Transverse colon (tissue), 4 donors: ENCODE measurements at regions not wholly inside any gene's neighbourhood (a gene's known extent, or its start where the extent isn't known, plus 50 kb on each side); places are given as distances from the start of the nearest gene placed in this dataset.

Source experiments
- CTCF ChIP-seq, 5 experiments: fragments of 200-600 bp in 3 of 5; fragments of 450-650 bp in 2 of 5; sonication (generic) in 3 of 5; IDR thresholded peaks; 1 replicate in 2 of 5; 2 replicates in 3 of 5; pipeline ENCODE4 v1.5.1; 2016 to 2017; ENCODE audit warnings: antibody characterized with exemption in 5 of 5, inconsistent platforms in 3 of 5, mild to moderate bottlenecking in 2 of 5, moderate library complexity in 1 of 5
- EP300 ChIP-seq: sonication (generic); formaldehyde crosslinking; IDR thresholded peaks from one replicate; pipeline ENCODE4 v1.6.1; 2017; ENCODE audit warnings: antibody characterized with exemption, low read depth
- POLR2A ChIP-seq: fragments of 450-650 bp; IDR thresholded peaks from one replicate; pipeline ENCODE4 v1.6.1; 2016; ENCODE audit warnings: antibody characterized with exemption, mild to moderate bottlenecking, moderate library complexity
- POLR2AphosphoS5 ChIP-seq, 3 donors: sonication (generic); formaldehyde crosslinking; IDR thresholded peaks; one replicate each; pipeline ENCODE4 v1.6.1; 2016; ENCODE audit warnings: antibody characterized with exemption in 3 of 3

GRCh38 chr2:172307800-172308199, 119.6 kb upstream of the ITGA6 start:
- TF ChIP-seq POLR2A (no peak), CTCF (IDR thresholded peaks at IDR 0.05) (no peak), POLR2AphosphoS5 (IDR thresholded peaks at IDR 0.05) (no peak), EP300 (no peak)
